Liver (tissue), 8 donors: ENCODE measurements at regions not wholly inside any gene's neighbourhood (a gene's known extent, or its start where the extent isn't known, plus 50 kb on each side); places are given as distances from the start of the nearest gene placed in this dataset.
A peak's percentile ranks its signal among the peaks of the same experiment; 100 is the strongest.

Experiments used
- DNase-seq: peaks from one replicate; pipeline ENCODE4 v3.0.0-alpha.2; 2017; ENCODE audit warnings: low spot score
- H3K27ac ChIP-seq, 2 donors: one replicate each; pipeline ENCODE4 v1.7.0; 2013; ENCODE audit warnings: inconsistent platforms in 2 of 2, low read length in 2 of 2, control low read depth in 1 of 2, low read depth in 1 of 2, mild to moderate bottlenecking in 1 of 2
- H3K27me3 ChIP-seq, 4 donors: one replicate each; pipeline versions ENCODE4 v1.6.1 to v1.7.0; 2013; ENCODE audit warnings: low read length in 3 of 4, inconsistent platforms in 1 of 4, mild to moderate bottlenecking in 1 of 4, moderate library complexity in 1 of 4; ENCODE audit not compliant: control insufficient read depth in 4 of 4, insufficient read depth in 4 of 4
- H3K36me3 ChIP-seq, 4 donors: one replicate each; pipeline versions ENCODE4 v1.6.1 to v1.7.0; 2013; ENCODE audit warnings: low read length in 3 of 4, mild to moderate bottlenecking in 3 of 4, low read depth in 1 of 4, moderate library complexity in 1 of 4; ENCODE audit not compliant: control insufficient read depth in 4 of 4, insufficient read depth in 3 of 4
- H3K4me1 ChIP-seq, 4 donors: one replicate each; pipeline versions ENCODE4 v1.6.1 to v1.7.0; 2013; ENCODE audit warnings: low read length in 3 of 4, mild to moderate bottlenecking in 3 of 4, moderate library complexity in 1 of 4; ENCODE audit not compliant: control insufficient read depth in 4 of 4, insufficient read depth in 4 of 4
- H3K4me3 ChIP-seq, 3 donors: one replicate each; pipeline versions ENCODE4 v1.6.1 to v1.7.0; 2013; ENCODE audit warnings: low read length in 3 of 3, control low read depth in 1 of 3, low read depth in 1 of 3, mild to moderate bottlenecking in 1 of 3
- H3K9ac ChIP-seq, 2 donors: one replicate each; pipeline ENCODE4 v1.7.0; 2013; ENCODE audit warnings: low read length in 2 of 2, mild to moderate bottlenecking in 2 of 2, moderate library complexity in 2 of 2, control low read depth in 1 of 2, low read depth in 1 of 2
- H3K9me3 ChIP-seq, 4 donors: one replicate each; pipeline versions ENCODE4 v1.6.1 to v1.7.0; 2013; ENCODE audit warnings: low read length in 3 of 4; ENCODE audit not compliant: control insufficient read depth in 4 of 4
- EGR1 ChIP-seq, 2 donors: IDR thresholded peaks; 2 replicates each; pipeline ENCODE4 v1.6.1; 2016 to 2018; ENCODE audit warnings: antibody characterized with exemption in 2 of 2, low read depth in 2 of 2
- FOXA1 ChIP-seq: IDR thresholded peaks from 2 replicates; pipeline ENCODE4 v1.6.1; 2016; ENCODE audit warnings: antibody characterized with exemption
- GABPA ChIP-seq, 2 donors: IDR thresholded peaks in 1 of 2; conservative IDR thresholded peaks in 1 of 2; 2 replicates each; pipeline ENCODE4 v1.6.1; 2016; ENCODE audit warnings: antibody characterized with exemption in 2 of 2, mild to moderate bottlenecking in 1 of 2, moderate library complexity in 1 of 2
- HNF4A ChIP-seq, 2 donors: conservative IDR thresholded peaks; 2 replicates each; pipeline ENCODE4 v1.6.1; 2016; ENCODE audit warnings: antibody characterized with exemption in 2 of 2, mild to moderate bottlenecking in 2 of 2
- RAD21 ChIP-seq, 2 donors: IDR thresholded peaks; 2 replicates each; pipeline ENCODE4 v1.6.1; 2016; ENCODE audit warnings: antibody characterized with exemption in 2 of 2, mild to moderate bottlenecking in 2 of 2
- RXRA ChIP-seq, 2 donors: IDR thresholded peaks; 2 replicates each; pipeline ENCODE4 v1.6.1; 2017 to 2018; ENCODE audit warnings: antibody characterized with exemption in 2 of 2, mild to moderate bottlenecking in 1 of 2
- YY1 ChIP-seq: IDR thresholded peaks from 2 replicates; pipeline ENCODE4 v1.6.1; 2016; ENCODE audit warnings: antibody characterized with exemption, mild to moderate bottlenecking
- WGBS: extraction: QIAGEN DNeasy Blood & Tissue Kit; methylation state at CpG from one replicate; pipeline ENCODE4 v1.1.7; 2013; 5-methylcytosine and 5-hydroxymethylcytosine counted together
- TF ChIP-seq, protein P1 (sequence below): fragments of 150-350 bp; IDR thresholded peaks from 2 replicates; pipeline ENCODE4 v1.5.1; 2017; ENCODE audit warnings: improper control_type of control experiment, low read depth, low read length; ENCODE audit not compliant: missing input control
- donor health status: healthy.
- donor health status: healthy.
- donor health status: healthy.
- donor health status: healthy.
- donor health status: healthy.

- 74% methylated on average over 2 of the region's 2 CpGs for WGBS
- Histone ChIP-seq H3K27me3 (no peaks in the 10 kb centered on the region), H3K4me3 (no peak overlapping the region), H3K27ac (no peak overlapping the region), H3K9me3 (no peaks in the 10 kb centered on the region), H3K9ac (no peak overlapping the region), H3K36me3 (no peaks in the 10 kb centered on the region), H3K4me1 (peaks cover 0 to 10% (median 6%) of the 10 kb centered on the region in 4 donors)
- no peak for TF ChIP-seq FOXA1
- no peak for DNase-seq
Measured at GRCh38 chr3:71956069-71956340, 171.1 kb upstream of the PROK2 start.

- H3K9ac ChIP-seq: no peak overlapping the region
- peaks cover 0 to 10% (median 6%) of the 10 kb centered on the region in 4 donors for H3K4me1 ChIP-seq
- no peak overlapping the region for H3K27ac ChIP-seq
- H3K4me3 ChIP-seq: no peak overlapping the region
- no peaks in the 10 kb centered on the region for H3K36me3 ChIP-seq
- peak; percentile 74 for DNase-seq
- TF ChIP-seq RAD21 (IDR thresholded peaks at IDR 0.05) (peak; percentile 97 to 100), HNF4A (conservative IDR thresholded peaks at IDR 0.05) (no peak), FOXA1 (no peak), YY1 (peak; percentile 34), RXRA (IDR thresholded peaks at IDR 0.05) (peak; percentile 37 to 39)
- TF ChIP-seq, protein P1, sequence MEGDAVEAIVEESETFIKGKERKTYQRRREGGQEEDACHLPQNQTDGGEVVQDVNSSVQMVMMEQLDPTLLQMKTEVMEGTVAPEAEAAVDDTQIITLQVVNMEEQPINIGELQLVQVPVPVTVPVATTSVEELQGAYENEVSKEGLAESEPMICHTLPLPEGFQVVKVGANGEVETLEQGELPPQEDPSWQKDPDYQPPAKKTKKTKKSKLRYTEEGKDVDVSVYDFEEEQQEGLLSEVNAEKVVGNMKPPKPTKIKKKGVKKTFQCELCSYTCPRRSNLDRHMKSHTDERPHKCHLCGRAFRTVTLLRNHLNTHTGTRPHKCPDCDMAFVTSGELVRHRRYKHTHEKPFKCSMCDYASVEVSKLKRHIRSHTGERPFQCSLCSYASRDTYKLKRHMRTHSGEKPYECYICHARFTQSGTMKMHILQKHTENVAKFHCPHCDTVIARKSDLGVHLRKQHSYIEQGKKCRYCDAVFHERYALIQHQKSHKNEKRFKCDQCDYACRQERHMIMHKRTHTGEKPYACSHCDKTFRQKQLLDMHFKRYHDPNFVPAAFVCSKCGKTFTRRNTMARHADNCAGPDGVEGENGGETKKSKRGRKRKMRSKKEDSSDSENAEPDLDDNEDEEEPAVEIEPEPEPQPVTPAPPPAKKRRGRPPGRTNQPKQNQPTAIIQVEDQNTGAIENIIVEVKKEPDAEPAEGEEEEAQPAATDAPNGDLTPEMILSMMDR: peak; percentile 77
- no peaks in the 10 kb centered on the region for H3K27me3 ChIP-seq
- 33% methylated on average over 12 of the region's 12 CpGs for WGBS
- H3K9me3 ChIP-seq: no peaks in the 10 kb centered on the region
Measured at GRCh38 chr3:71955240-71956068, 170.5 kb upstream of the PROK2 start.

DNA sequence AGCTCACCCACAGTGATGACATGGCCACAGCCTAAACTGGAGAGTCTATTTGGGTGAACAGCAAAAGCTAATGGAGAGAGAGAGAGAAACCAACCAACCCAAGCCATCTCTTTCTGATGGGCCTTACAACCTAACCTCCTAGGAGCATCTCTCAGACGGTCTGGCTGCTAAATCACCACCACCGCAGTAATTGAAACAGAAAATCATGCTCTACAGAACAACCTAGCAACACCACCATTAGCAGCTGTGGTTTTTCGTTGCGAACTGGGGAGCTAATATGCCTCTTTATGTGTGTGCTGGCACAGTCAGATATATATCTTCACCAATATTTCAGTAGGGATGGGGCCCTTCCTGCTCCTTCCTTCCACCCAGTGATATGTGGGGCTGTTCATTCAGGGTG is 166.9 kb upstream of the PROK2 start:
- no peaks in the 10 kb centered on the region for H3K9me3 ChIP-seq
- H3K4me1 ChIP-seq: peaks cover 0 to 10% (median 6%) of the 10 kb centered on the region in 4 donors
- H3K36me3 ChIP-seq: no peaks in the 10 kb centered on the region
- H3K9ac ChIP-seq: no peak overlapping the region
- DNase-seq: no peak
- 70% methylated on average over 4 of the region's 4 CpGs for WGBS
- H3K27ac ChIP-seq: no peak overlapping the region
- TF ChIP-seq EGR1 (IDR thresholded peaks at IDR 0.05; ENCODE audit: low read depth in 2 of 2) (no peak), GABPA (IDR thresholded peaks at IDR 0.05 in 1 of 2, conservative IDR thresholded peaks at IDR 0.05 in 1 of 2) (no peak)
- TF ChIP-seq, protein P1: no peak
- no peaks in the 10 kb centered on the region for H3K27me3 ChIP-seq
- H3K4me3 ChIP-seq: no peak overlapping the region
